ENCODE measurements at regions not wholly inside any gene's neighbourhood (a gene's known extent, or its start where the extent isn't known, plus 50 kb on each side); places are given as distances from the start of the nearest gene placed in this dataset.

GRCh38 chr1:105636052-105636451, 1420.4 kb upstream of the PRMT6 start:
- no peak overlapping the region for H3K4me3 Mint-ChIP-seq
- TF ChIP-seq CTCF (IDR thresholded peaks at IDR 0.05): no peak
- DNase-seq (no peak), ATAC-seq (ENCODE audit: low read depth) (no peak)
- no peak overlapping the region for H3K27ac Mint-ChIP-seq
- H3K36me3 Mint-ChIP-seq (ENCODE audit: low read depth): no peaks in the 10 kb centered on the region
- no peaks in the 10 kb centered on the region for H3K27me3 Mint-ChIP-seq
- CTCF ChIA-PET: no interaction called here
- intact Hi-C loops (cut with micrococcal nuclease): no loop called here
- no peaks in the 10 kb centered on the region for H3K4me1 Mint-ChIP-seq
- peaks cover 6% of the 10 kb centered on the region for H3K9me3 Mint-ChIP-seq
- POLR2A ChIA-PET: no interaction called here

GRCh38 chr1:105641407-105641806, 1415.1 kb upstream of the PRMT6 start:
- no peak for DNase-seq
- no peaks in the 10 kb centered on the region for H3K27me3 Mint-ChIP-seq
- H3K27ac Mint-ChIP-seq: no peak overlapping the region
- ChIA-PET POLR2A (no interaction called here), CTCF (no interaction called here)
- intact Hi-C loops (cut with micrococcal nuclease): no loop called here
- H3K36me3 Mint-ChIP-seq (ENCODE audit: low read depth): no peaks in the 10 kb centered on the region
- H3K9me3 Mint-ChIP-seq: peaks cover 4% of the 10 kb centered on the region
- no peaks in the 10 kb centered on the region for H3K4me1 Mint-ChIP-seq
- no peak overlapping the region for H3K4me3 Mint-ChIP-seq
- ATAC-seq (ENCODE audit: low read depth): no peak
- TF ChIP-seq CTCF (IDR thresholded peaks at IDR 0.05): no peak

- intact Hi-C loops (cut with micrococcal nuclease): no loop called here
- Mint-ChIP-seq H3K9me3 (peaks cover 2% of the 10 kb centered on the region), H3K4me1 (no peaks in the 10 kb centered on the region), H3K4me3 (no peak overlapping the region), H3K27ac (no peak overlapping the region), H3K27me3 (no peaks in the 10 kb centered on the region), H3K36me3 (ENCODE audit: low read depth) (no peaks in the 10 kb centered on the region)
- ATAC-seq (ENCODE audit: low read depth) (no peak), DNase-seq (no peak)
- ChIA-PET POLR2A (no interaction called here), CTCF (no interaction called here)
- no peak for TF ChIP-seq CTCF (IDR thresholded peaks at IDR 0.05)
Observed at GRCh38 chr1:105652109-105652508, 1404.4 kb upstream of the PRMT6 start.

GRCh38 chr1:105655032-105655431, 1401.4 kb upstream of the PRMT6 start:
- CTCF ChIA-PET: no interaction called here

GRCh38 chr1:105664495-105664894, 1392.0 kb upstream of the PRMT6 start:
- no peak overlapping the region for H3K27ac Mint-ChIP-seq
- ChIA-PET POLR2A (no interaction called here), CTCF (no interaction called here)
- TF ChIP-seq CTCF (IDR thresholded peaks at IDR 0.05): no peak
- no peak overlapping the region for H3K4me3 Mint-ChIP-seq
- no peaks in the 10 kb centered on the region for H3K27me3 Mint-ChIP-seq
- no peaks in the 10 kb centered on the region for H3K9me3 Mint-ChIP-seq
- H3K4me1 Mint-ChIP-seq: no peaks in the 10 kb centered on the region
- DNase-seq (no peak), ATAC-seq (ENCODE audit: low read depth) (no peak)
- intact Hi-C loops (cut with micrococcal nuclease): no loop called here
- no peaks in the 10 kb centered on the region for H3K36me3 Mint-ChIP-seq (ENCODE audit: low read depth)

More at GRCh38 chr1:105655032-105655431, 1401.4 kb upstream of the PRMT6 start:
- H3K9me3 Mint-ChIP-seq: no peaks in the 10 kb centered on the region
- no peaks in the 10 kb centered on the region for H3K4me1 Mint-ChIP-seq
- TF ChIP-seq CTCF (IDR thresholded peaks at IDR 0.05): no peak
- H3K4me3 Mint-ChIP-seq: no peak overlapping the region
- no peak for DNase-seq
- no peaks in the 10 kb centered on the region for H3K27me3 Mint-ChIP-seq
- no peak for ATAC-seq (ENCODE audit: low read depth)
- no peak overlapping the region for H3K27ac Mint-ChIP-seq
- no peaks in the 10 kb centered on the region for H3K36me3 Mint-ChIP-seq (ENCODE audit: low read depth)
- POLR2A ChIA-PET: no interaction called here
- intact Hi-C loops (cut with micrococcal nuclease): no loop called here

Data from activated B cell treated with CpG ODN at 0.5 μM for 24 hours (primary cell).